ENCODE measurements at regions not wholly inside any gene's neighbourhood (a gene's known extent, or its start where the extent isn't known, plus 50 kb on each side); places are given as distances from the start of the nearest gene placed in this dataset.
"Not testable (repeated sequence)": the region's sequence is repeated elsewhere in the genome, so short reads cannot be mapped to it uniquely, and the experiment has no call there.

DNA sequence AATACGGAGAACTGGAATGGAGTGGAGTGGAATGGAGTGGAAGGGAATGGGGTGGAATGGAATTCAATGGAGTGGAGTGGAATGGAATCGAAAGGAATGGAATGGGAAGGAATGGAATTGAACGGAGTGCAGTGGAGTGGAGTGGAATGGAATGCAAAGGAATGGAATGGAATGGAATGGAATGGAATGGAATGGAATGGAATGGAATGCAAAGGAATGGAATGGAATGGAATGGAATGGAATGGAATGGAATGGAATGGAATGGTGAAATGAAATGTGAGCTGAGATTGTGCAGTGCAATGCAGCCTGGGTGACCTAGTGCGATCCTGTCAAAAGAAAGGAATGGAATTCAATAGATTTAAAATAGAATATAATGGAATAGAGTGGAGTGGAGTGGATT lies 357.3 kb upstream of the WSB1 start:
- H3K27me3 ChIP-seq (ENCODE audit: low read depth); H3K9me3 ChIP-seq; DNase-seq (ENCODE audit: low spot score in 2 of 2); H3K4me1 ChIP-seq; H3K4me3 ChIP-seq; in situ Hi-C loops (cut with MboI; ENCODE audit: low sequenced_read_pairs); H3K36me3 ChIP-seq (replicated peaks): not testable (repeated sequence)

GRCh38 chr17:26937750-26938322 lies 356.1 kb upstream of the WSB1 start:
- in situ Hi-C loops (cut with MboI; ENCODE audit: low sequenced_read_pairs); H3K36me3 ChIP-seq (replicated peaks); DNase-seq (ENCODE audit: low spot score in 2 of 2); H3K4me1 ChIP-seq; H3K27me3 ChIP-seq (ENCODE audit: low read depth); H3K4me3 ChIP-seq; H3K9me3 ChIP-seq: not testable (repeated sequence)

DNA sequence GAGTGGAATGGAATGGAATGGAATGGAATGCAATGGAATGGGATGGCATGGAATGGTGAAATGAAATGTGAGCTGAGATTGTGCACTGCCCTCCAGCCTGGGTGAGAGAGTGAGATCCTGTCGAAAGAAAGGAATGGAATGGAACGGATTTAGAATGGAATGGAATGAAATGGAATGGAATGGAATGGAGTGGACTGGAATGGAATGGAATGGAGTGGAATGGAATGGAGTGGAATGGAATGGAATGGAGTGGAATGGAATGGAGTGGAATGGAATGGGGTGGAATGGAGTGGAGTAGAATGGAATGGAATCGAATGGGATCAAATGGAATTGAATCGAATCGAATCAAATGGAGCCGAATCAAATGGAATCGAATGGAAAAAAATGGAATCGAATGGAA lies 354.2 kb upstream of the WSB1 start:
- H3K9me3 ChIP-seq; DNase-seq (ENCODE audit: low spot score in 2 of 2); in situ Hi-C loops (cut with MboI; ENCODE audit: low sequenced_read_pairs); H3K4me1 ChIP-seq; H3K36me3 ChIP-seq (replicated peaks); H3K4me3 ChIP-seq; H3K27me3 ChIP-seq (ENCODE audit: low read depth): not testable (repeated sequence)

DNA sequence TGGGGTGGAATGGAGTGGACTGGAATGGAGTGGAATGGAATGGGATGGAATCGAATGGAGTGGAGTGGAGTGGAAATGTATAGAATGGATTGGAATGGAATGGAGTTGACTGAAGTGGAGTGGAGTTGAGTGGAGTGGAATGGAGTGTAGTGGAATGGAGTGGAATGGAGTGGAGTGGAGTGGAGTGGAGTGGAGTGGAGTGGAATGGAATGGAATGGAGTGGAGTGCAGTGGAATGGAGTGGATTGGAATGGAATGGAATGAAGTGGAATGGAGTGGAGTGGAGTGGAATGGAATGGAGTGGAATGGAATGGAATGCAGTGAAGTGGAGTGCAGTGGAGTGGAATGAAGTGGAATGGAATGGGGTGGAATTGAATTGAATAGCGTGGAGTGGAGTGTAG lies 353.3 kb upstream of the WSB1 start:
- in situ Hi-C loops (cut with MboI; ENCODE audit: low sequenced_read_pairs); H3K4me3 ChIP-seq; H3K4me1 ChIP-seq; H3K9me3 ChIP-seq; DNase-seq (ENCODE audit: low spot score in 2 of 2); H3K36me3 ChIP-seq (replicated peaks); H3K27me3 ChIP-seq (ENCODE audit: low read depth): not testable (repeated sequence)

- Histone ChIP-seq H3K36me3 (replicated peaks) (no peaks in the 10 kb centered on the region), H3K27me3 (ENCODE audit: low read depth) (no peaks in the 10 kb centered on the region), H3K4me3 (no peak overlapping the region), H3K4me1 (no peaks in the 10 kb centered on the region), H3K9me3 (0 out of 2 replicates have a peak, but pooled peaks cover 3% of the 10 kb centered on the region)
- no peak for DNase-seq (ENCODE audit: low spot score in 2 of 2)
- in situ Hi-C loops (cut with MboI; ENCODE audit: low sequenced_read_pairs), result no loop called here
Observed at GRCh38 chr17:26962255-26963162, 331.4 kb upstream of the WSB1 start.

- in situ Hi-C loops (cut with MboI; ENCODE audit: low sequenced_read_pairs), result no loop called here
- no peaks in the 10 kb centered on the region for H3K27me3 ChIP-seq (ENCODE audit: low read depth)
- no peak for DNase-seq (ENCODE audit: low spot score in 2 of 2)
- H3K4me3 ChIP-seq, result no peak overlapping the region
- 0 out of 2 replicates have a peak, but pooled peaks cover 3% of the 10 kb centered on the region for H3K9me3 ChIP-seq
- no peaks in the 10 kb centered on the region for H3K36me3 ChIP-seq (replicated peaks)
- H3K4me1 ChIP-seq, result no peaks in the 10 kb centered on the region
Observed at GRCh38 chr17:26963163-26963503, 330.8 kb upstream of the WSB1 start.

GRCh38 chr17:26965898-26966624 lies 327.9 kb upstream of the WSB1 start:
- H3K4me1 ChIP-seq; H3K27me3 ChIP-seq (ENCODE audit: low read depth); H3K4me3 ChIP-seq; in situ Hi-C loops (cut with MboI; ENCODE audit: low sequenced_read_pairs); DNase-seq (ENCODE audit: low spot score in 2 of 2); H3K36me3 ChIP-seq (replicated peaks); H3K9me3 ChIP-seq: not testable (repeated sequence)

- H3K4me1 ChIP-seq; H3K27me3 ChIP-seq (ENCODE audit: low read depth); H3K4me3 ChIP-seq; in situ Hi-C loops (cut with MboI; ENCODE audit: low sequenced_read_pairs); H3K36me3 ChIP-seq (replicated peaks); DNase-seq (ENCODE audit: low spot score in 2 of 2); H3K9me3 ChIP-seq: not testable (repeated sequence)
Observed at GRCh38 chr17:26966625-26967179, 327.2 kb upstream of the WSB1 start.

DNA sequence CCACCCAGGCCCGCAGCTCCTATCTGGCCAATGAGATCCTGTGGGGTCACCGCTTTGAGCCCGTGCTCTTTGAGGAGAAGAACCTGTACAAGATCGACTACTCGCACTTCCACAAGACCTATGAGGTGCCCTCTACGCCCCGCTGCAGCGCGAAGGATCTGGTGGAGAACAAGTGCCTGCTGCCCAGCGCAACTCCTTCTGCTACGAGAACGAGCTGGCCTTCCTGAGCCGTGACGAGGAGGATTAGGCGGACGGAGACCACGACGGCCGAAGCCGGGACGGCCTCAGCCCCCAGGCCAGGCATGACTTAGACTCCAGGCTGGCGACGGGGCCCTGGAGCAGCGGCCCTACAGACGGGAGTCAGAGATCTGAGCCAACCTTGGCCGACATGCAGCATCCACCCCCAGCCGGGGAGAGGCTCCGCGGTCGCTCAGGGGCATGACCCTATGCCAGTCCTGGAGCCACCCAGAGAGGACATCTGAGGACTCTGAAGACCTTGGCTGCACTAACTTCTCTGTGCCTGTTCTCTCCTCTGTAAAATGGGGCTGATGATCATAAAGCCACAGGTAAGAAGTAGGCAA lies 312.0 kb upstream of the WSB1 start:
- DNase-seq (ENCODE audit: low spot score in 2 of 2); in situ Hi-C loops (cut with MboI; ENCODE audit: low sequenced_read_pairs): not testable (repeated sequence)

GRCh38 chr17:26982563-26982962 lies 311.4 kb upstream of the WSB1 start:
- H3K27me3 ChIP-seq (ENCODE audit: low read depth); H3K4me3 ChIP-seq; H3K9me3 ChIP-seq; in situ Hi-C loops (cut with MboI; ENCODE audit: low sequenced_read_pairs); H3K4me1 ChIP-seq; H3K36me3 ChIP-seq (replicated peaks); DNase-seq (ENCODE audit: low spot score in 2 of 2): not testable (repeated sequence)

More for the DNA sequence above, 312.0 kb upstream of the WSB1 start:
- not testable (repeated sequence) for H3K36me3 ChIP-seq (replicated peaks); H3K4me1 ChIP-seq; H3K9me3 ChIP-seq; H3K27me3 ChIP-seq (ENCODE audit: low read depth); H3K4me3 ChIP-seq

- not testable (repeated sequence) for H3K9me3 ChIP-seq
Observed at GRCh38 chr17:26987851-26988250, 306.1 kb upstream of the WSB1 start.

GRCh38 chr17:26994648-26995047 lies 299.3 kb upstream of the WSB1 start:
- DNase-seq (ENCODE audit: low spot score in 2 of 2); in situ Hi-C loops (cut with MboI; ENCODE audit: low sequenced_read_pairs): not testable (repeated sequence)

More at GRCh38 chr17:26987851-26988250, 306.1 kb upstream of the WSB1 start:
- H3K4me3 ChIP-seq; in situ Hi-C loops (cut with MboI; ENCODE audit: low sequenced_read_pairs); H3K27me3 ChIP-seq (ENCODE audit: low read depth); H3K36me3 ChIP-seq (replicated peaks); H3K4me1 ChIP-seq; DNase-seq (ENCODE audit: low spot score in 2 of 2): not testable (repeated sequence)

DNA sequence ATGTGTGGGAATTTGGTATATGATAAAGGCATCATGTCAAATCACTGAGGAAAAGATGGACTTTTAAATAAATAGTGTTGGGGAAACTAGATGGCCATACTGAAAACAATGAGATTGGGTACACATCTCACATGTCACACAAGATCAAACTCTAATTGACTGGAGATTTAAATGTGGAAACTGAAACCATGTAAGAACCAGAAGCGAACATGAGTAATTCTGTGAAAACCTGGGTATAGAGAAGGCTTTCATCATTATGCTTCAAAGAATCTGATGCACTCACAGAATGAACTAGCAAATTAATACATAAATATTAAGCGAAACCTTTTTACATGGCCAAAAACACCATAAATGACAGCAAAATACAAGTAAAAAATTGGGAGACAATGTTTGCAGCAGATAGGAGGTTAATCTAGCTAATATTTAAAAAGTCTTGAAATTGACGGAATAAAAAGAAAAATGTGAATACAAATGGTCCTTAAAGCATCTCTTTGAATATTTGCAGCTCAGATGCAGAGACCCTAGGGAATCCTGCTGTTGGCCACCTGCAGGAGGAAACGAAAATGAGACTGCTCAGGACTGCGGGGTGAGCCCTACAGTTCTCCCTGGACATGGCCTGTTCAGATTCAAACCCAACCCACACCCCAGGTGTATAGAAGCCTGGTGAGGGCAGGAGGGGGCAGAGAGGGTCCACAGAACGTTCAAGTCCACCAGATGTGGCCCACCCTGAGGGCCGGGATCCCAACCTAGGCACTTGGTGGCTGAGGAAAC lies 297.6 kb upstream of the WSB1 start:
- H3K9me3 ChIP-seq; H3K4me3 ChIP-seq; H3K36me3 ChIP-seq (replicated peaks); in situ Hi-C loops (cut with MboI; ENCODE audit: low sequenced_read_pairs); H3K4me1 ChIP-seq; DNase-seq (ENCODE audit: low spot score in 2 of 2); H3K27me3 ChIP-seq (ENCODE audit: low read depth): not testable (repeated sequence)

More at GRCh38 chr17:26994648-26995047, 299.3 kb upstream of the WSB1 start:
- not testable (repeated sequence) for H3K9me3 ChIP-seq; H3K4me3 ChIP-seq; H3K4me1 ChIP-seq; H3K36me3 ChIP-seq (replicated peaks); H3K27me3 ChIP-seq (ENCODE audit: low read depth)

Measured in HAP-1 (cell line).